ENCODE measurements at regions not wholly inside any gene's neighbourhood (a gene's known extent, or its start where the extent isn't known, plus 50 kb on each side); places are given as distances from the start of the nearest gene placed in this dataset.

DNA sequence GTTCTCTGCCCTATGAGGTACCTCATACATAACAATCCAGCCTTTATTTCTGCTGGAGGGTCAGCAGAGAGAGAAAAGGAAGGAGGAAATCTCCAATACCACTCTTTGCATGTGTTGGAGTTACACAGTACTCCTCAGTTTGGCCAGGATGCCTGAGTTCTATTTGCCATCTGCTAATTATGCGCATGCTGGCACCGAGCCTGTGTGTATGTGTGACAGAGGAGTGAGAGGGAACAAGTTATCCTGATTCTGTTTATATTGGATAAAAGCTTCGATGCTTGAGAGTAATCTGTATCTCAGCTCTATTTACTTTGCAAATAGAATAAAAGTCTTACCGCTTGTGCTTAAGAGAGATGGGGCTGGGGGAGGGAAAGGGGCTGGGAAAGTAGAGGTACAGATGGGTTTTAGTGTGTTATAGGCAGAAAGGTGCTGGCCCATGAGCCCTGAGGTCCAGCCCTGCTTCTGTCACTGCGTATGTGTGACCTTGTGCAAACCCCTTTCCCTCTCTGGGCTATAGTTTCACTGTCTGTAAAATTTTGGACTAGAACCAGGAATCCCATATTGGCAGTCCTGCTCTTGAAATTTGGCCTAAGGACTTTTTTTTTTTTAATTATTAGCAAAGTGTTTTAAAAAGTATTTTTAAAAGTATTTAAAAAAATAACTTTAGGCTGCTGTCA lies 54.5 kb upstream of the PLXNA2 start:
- DNase-seq = no peak
- Histone ChIP-seq H3K27me3 (replicated peaks; ENCODE audit: insufficient read depth) (peaks cover 6% of the 10 kb centered on the region), H3K9me3 (ENCODE audit: low read depth) (no peaks in the 10 kb centered on the region), H3K36me3 (ENCODE audit: low read depth) (no peaks in the 10 kb centered on the region), H4K20me1 (ENCODE audit: insufficient read depth) (no peaks in the 10 kb centered on the region), H3K4me3 (no peak overlapping the region), H3K9ac (no peak overlapping the region), H3K79me2 (ENCODE audit: insufficient read depth) (no peaks in the 10 kb centered on the region), H3F3A (ENCODE audit: insufficient read depth) (no peaks in the 10 kb centered on the region), H3K4me2 (ENCODE audit: unreplicated experiment) (no peak overlapping the region), H3K27ac (no peak overlapping the region), H2AFZ (no peak overlapping the region), H3K4me1 (ENCODE audit: insufficient read depth) (no peaks in the 10 kb centered on the region), H3K9me2 (ENCODE audit: insufficient read depth) (no peaks in the 10 kb centered on the region)
- in situ Hi-C loops (cut with MboI) = no loop called here
- no peak for TF ChIP-seq EZH2 (IDR thresholded peaks at IDR 0.05; ENCODE audit: insufficient read depth, poor library complexity, severe bottlenecking)
- no peak for TF ChIP-seq EZH2phosphoT487 (IDR thresholded peaks at IDR 0.05; ENCODE audit: insufficient read depth, low read depth)
- 15 to 18% methylated on average over 5 of the region's 5 CpGs for WGBS, 2 experiments (ENCODE audit: low coverage in 1 of 2, low lambda C conversion rate in 2 of 2, missing lambda C conversion rate in 2 of 2)

DNA sequence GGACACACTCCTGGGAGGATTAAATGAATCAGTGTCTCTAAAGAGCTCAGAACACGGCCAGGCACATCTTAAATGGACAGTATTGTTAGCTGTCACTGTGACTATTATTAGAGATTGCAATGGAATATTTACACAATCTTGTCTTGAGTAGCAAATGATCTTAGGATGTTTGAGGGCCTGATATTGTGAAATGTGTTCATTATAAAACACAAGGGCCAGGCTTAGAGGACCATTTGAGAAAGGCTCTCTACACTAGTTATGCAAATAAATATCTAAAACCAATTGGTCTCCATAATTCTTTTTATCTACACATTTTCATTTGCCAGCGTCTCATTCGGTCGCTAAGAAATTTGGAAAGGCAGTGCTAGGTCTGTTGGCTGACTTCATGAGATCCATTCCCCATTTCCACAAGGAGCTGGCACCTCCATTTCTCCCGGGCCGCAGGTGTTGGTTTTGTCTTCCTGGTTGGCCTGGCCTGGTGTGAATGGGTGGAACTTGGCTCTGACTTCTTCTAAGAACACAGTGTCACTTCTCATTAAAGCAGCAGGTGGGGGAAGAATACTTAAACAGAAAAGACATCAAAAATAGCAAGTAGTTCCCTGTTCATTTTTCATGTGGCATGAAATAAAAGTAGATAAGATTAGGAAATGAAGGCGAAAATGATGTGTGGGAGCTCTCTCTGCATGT lies 56.0 kb upstream of the PLXNA2 start:
- no peak overlapping the region for H3K27ac ChIP-seq
- no peak for TF ChIP-seq EZH2phosphoT487 (IDR thresholded peaks at IDR 0.05; ENCODE audit: insufficient read depth, low read depth)
- no peak for TF ChIP-seq EZH2 (IDR thresholded peaks at IDR 0.05; ENCODE audit: insufficient read depth, poor library complexity, severe bottlenecking)
- no peak for DNase-seq
- in situ Hi-C loops (cut with MboI) = no loop called here
- no peak overlapping the region for H3K9ac ChIP-seq
- H3F3A ChIP-seq (ENCODE audit: insufficient read depth) = no peaks in the 10 kb centered on the region
- no peaks in the 10 kb centered on the region; the same call in 1 of the 2 replicates for H3K27me3 ChIP-seq (replicated peaks; ENCODE audit: insufficient read depth)
- H3K36me3 ChIP-seq (ENCODE audit: low read depth) = no peaks in the 10 kb centered on the region
- no peak overlapping the region for H2AFZ ChIP-seq
- H3K79me2 ChIP-seq (ENCODE audit: insufficient read depth) = no peaks in the 10 kb centered on the region
- H3K4me3 ChIP-seq = no peak overlapping the region
- H3K9me3 ChIP-seq (ENCODE audit: low read depth) = no peaks in the 10 kb centered on the region
- no peaks in the 10 kb centered on the region for H3K9me2 ChIP-seq (ENCODE audit: insufficient read depth)
- 42 to 46% methylated on average over 7 of the region's 7 CpGs for WGBS, 2 experiments (ENCODE audit: low coverage in 1 of 2, low lambda C conversion rate in 2 of 2, missing lambda C conversion rate in 2 of 2)
- no peaks in the 10 kb centered on the region for H3K4me1 ChIP-seq (ENCODE audit: insufficient read depth)
- no peaks in the 10 kb centered on the region for H4K20me1 ChIP-seq (ENCODE audit: insufficient read depth)
- H3K4me2 ChIP-seq (ENCODE audit: unreplicated experiment) = no peak overlapping the region

DNA sequence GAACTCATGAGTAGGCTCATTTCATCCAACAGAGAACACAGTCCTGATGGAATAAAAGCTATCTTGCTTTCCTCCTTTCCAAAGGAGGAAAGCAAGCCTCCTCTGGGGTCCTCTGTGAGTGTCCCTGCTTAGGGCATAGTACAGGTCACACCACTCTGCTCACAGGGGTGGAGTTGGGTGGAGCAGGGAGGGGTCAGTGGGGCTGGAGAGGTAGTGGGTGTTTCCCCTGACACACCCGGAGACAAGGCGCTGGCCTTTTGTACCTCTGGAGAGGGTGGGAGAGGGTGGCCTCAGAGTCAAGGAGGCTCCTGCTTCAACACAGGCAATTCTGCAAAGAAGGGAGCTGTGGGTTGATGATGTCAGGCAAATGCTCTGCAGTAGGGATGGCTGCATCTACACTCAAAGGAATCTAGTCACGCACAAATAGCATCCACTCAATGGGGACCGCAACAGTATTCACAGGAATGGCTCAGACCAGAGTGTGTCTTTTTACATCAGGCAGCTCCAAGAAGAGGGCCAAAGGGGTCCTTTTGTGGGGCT lies 58.6 kb upstream of the PLXNA2 start:
- no peaks in the 10 kb centered on the region; the same call in 1 of the 2 replicates for H3K27me3 ChIP-seq (replicated peaks; ENCODE audit: insufficient read depth)
- H3F3A ChIP-seq (ENCODE audit: insufficient read depth) = no peaks in the 10 kb centered on the region
- no peaks in the 10 kb centered on the region for H4K20me1 ChIP-seq (ENCODE audit: insufficient read depth)
- no peak overlapping the region for H3K4me3 ChIP-seq
- no peaks in the 10 kb centered on the region for H3K4me1 ChIP-seq (ENCODE audit: insufficient read depth)
- TF ChIP-seq EZH2phosphoT487 (IDR thresholded peaks at IDR 0.05; ENCODE audit: insufficient read depth, low read depth) (no peak), EZH2 (IDR thresholded peaks at IDR 0.05; ENCODE audit: insufficient read depth, poor library complexity, severe bottlenecking) (no peak)
- no peak for DNase-seq
- no peaks in the 10 kb centered on the region for H3K9me3 ChIP-seq (ENCODE audit: low read depth)
- no peaks in the 10 kb centered on the region for H3K79me2 ChIP-seq (ENCODE audit: insufficient read depth)
- no peak overlapping the region for H2AFZ ChIP-seq
- H3K4me2 ChIP-seq (ENCODE audit: unreplicated experiment) = no peak overlapping the region
- no peak overlapping the region for H3K9ac ChIP-seq
- in situ Hi-C loops (cut with MboI) = no loop called here
- WGBS, 2 experiments (ENCODE audit: low coverage in 1 of 2, low lambda C conversion rate in 2 of 2, missing lambda C conversion rate in 2 of 2) = 84 to 89% methylated on average over 4 of the region's 4 CpGs
- no peaks in the 10 kb centered on the region for H3K36me3 ChIP-seq (ENCODE audit: low read depth)
- H3K27ac ChIP-seq = no peak overlapping the region
- no peaks in the 10 kb centered on the region for H3K9me2 ChIP-seq (ENCODE audit: insufficient read depth)

DNA sequence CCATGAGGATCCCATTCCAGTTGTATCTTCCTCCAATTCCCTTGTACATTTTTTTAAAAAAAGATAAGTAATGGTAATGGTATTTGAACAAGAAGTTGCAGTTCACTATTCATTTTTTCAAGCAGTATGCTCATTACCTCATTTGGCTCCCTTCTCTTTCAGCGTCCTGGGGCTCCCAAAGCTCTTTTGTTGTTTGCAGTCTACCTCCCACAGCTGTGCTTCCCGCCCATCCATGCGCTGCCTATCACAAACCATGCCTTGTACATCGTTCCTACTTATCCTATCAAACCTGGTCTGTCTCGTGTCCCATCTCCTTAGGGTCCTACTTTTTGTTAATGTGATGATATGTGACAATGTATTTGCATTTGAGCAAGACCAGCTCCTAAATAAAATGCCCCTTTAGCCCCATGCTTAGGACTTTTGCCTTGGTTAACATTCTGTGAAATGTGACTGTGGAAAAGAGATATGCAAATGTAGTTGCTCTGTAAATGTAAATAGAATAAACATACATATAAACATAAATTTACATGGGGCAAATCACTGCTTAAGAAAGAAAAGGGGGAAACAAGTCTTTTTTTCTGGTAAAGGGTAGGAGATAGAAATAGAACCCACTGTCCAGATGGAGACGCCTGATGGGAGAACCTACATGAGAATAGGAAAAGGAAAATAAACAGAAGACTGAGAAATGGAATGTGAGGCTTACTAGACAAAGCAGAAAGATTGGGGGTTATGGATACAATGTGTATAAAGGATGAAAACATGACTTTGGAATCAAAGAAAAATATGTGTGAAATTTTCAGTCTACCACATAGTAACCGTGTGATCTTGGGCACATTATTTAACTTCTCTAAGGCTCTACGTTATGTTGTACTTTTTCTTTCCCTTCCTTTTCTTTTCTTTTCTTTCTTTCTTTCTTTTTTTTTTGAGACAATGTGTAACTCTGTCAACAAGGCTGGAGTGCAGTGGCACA lies 59.8 kb upstream of the PLXNA2 start:
- no peaks in the 10 kb centered on the region for H3F3A ChIP-seq (ENCODE audit: insufficient read depth)
- TF ChIP-seq EZH2phosphoT487 (IDR thresholded peaks at IDR 0.05; ENCODE audit: insufficient read depth, low read depth) = no peak
- no peak for TF ChIP-seq EZH2 (IDR thresholded peaks at IDR 0.05; ENCODE audit: insufficient read depth, poor library complexity, severe bottlenecking)
- H3K9ac ChIP-seq = no peak overlapping the region
- DNase-seq = no peak
- in situ Hi-C loops (cut with MboI) = no loop called here
- H4K20me1 ChIP-seq (ENCODE audit: insufficient read depth) = no peaks in the 10 kb centered on the region
- H3K27ac ChIP-seq = no peak overlapping the region
- no peaks in the 10 kb centered on the region for H3K4me1 ChIP-seq (ENCODE audit: insufficient read depth)
- no peaks in the 10 kb centered on the region for H3K79me2 ChIP-seq (ENCODE audit: insufficient read depth)
- H3K9me3 ChIP-seq (ENCODE audit: low read depth) = no peaks in the 10 kb centered on the region
- H2AFZ ChIP-seq = no peak overlapping the region
- H3K4me3 ChIP-seq = no peak overlapping the region
- no peak overlapping the region for H3K4me2 ChIP-seq (ENCODE audit: unreplicated experiment)
- 43 to 44% methylated on average over 8 of the region's 8 CpGs for WGBS, 2 experiments (ENCODE audit: low coverage in 1 of 2, low lambda C conversion rate in 2 of 2, missing lambda C conversion rate in 2 of 2)
- no peaks in the 10 kb centered on the region; the same call in 1 of the 2 replicates for H3K27me3 ChIP-seq (replicated peaks; ENCODE audit: insufficient read depth)
- H3K36me3 ChIP-seq (ENCODE audit: low read depth) = no peaks in the 10 kb centered on the region
- H3K9me2 ChIP-seq (ENCODE audit: insufficient read depth) = no peaks in the 10 kb centered on the region
